C4-2B (cell line): ENCODE measurements at regions not wholly inside any gene's neighbourhood (a gene's known extent, or its start where the extent isn't known, plus 50 kb on each side); places are given as distances from the start of the nearest gene placed in this dataset.

Experiments used
- CTCF ChIP-seq: fragments of 450-650 bp; conservative IDR thresholded peaks from 2 replicates; pipeline ENCODE4 v1.5.1; 2017; ENCODE audit warnings: mild to moderate bottlenecking
- ZFX ChIP-seq: fragments of 450-650 bp; IDR thresholded peaks from 2 replicates; pipeline ENCODE4 v1.6.1; 2017

- TF ChIP-seq CTCF (no peak), ZFX (no peak)
Measured at GRCh38 chr22:49070501-49070900, 757.2 kb downstream of the BRD1 start.
